Nephron (organoid): ENCODE measurements at regions not wholly inside any gene's neighbourhood (a gene's known extent, or its start where the extent isn't known, plus 50 kb on each side); places are given as distances from the start of the nearest gene placed in this dataset.

Source experiments
- H3K27ac Mint-ChIP-seq, 3 experiments: 2 replicates each; pipeline ENCODE4 v1.8.0; 2020; ENCODE audit warnings: mixed read lengths in 3 of 3, mild to moderate bottlenecking in 2 of 3, moderate library complexity in 1 of 3
- H3K27me3 Mint-ChIP-seq: 2 replicates; pipeline ENCODE4 v1.8.0; 2021; ENCODE audit warnings: low read depth, mild to moderate bottlenecking, moderate library complexity, mixed read lengths
- H3K36me3 Mint-ChIP-seq: 2 replicates; pipeline ENCODE4 v1.8.0; 2020; ENCODE audit warnings: low read depth, mixed read lengths
- H3K4me1 Mint-ChIP-seq: 2 replicates; pipeline ENCODE4 v1.8.0; 2020; ENCODE audit warnings: mixed read lengths
- H3K4me3 Mint-ChIP-seq, 3 experiments: 2 replicates each; pipeline ENCODE4 v1.8.0; 2020; ENCODE audit warnings: mild to moderate bottlenecking in 3 of 3, mixed read lengths in 3 of 3, moderate library complexity in 2 of 3
- H3K9me3 Mint-ChIP-seq: 2 replicates; pipeline ENCODE4 v1.8.0; 2020; ENCODE audit warnings: mixed read lengths
- TF ChIP-seq, protein P1 (sequence below), 3 experiments: fragments of 200-600 bp; sonication (generic); IDR thresholded peaks; one replicate each; pipeline ENCODE4 v1.5.0; 2021; ENCODE audit warnings: antibody characterized with exemption in 3 of 3; ENCODE audit not compliant: unreplicated experiment in 3 of 3

DNA sequence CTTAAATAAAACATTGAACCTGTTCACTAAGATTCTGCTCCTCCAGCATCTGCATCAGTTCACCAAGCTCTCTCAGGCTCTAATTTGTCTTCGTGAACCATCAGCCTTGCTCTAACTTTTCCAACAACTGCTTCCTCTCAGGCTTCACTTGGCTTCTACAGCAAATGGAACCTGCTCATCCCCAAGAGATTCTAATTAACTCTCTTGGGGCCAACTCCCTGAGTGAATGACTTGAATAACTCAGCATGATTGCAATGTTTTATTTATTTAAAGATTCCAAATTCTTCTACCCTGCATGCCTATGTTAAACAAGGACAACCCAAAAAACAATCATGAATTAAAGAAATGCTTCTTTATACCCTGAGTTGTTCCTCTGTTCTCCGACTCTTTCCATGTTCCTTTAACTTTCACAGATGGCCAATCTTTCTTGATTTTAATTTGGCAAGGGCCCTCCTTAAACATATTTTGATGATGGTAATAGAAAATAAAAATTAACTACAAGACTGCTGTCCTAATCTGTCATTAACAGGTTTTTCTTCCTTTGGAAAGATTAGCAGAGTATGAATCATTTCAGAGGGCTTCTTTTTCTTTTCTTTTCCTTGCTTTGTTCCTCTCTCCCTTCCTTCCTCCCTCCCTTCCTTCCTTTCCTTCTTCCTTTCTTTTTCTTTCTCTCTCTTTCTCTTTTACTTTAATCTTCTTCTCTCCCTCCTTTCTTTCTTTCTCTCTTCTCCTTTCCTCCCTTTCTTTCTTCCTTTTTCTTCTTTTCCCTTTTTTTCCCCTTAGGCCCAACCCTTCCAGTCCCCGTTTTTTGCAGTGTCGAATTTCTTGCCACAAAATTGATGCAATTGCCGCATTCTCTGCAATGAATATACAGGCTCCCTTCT lies 195.0 kb upstream of the RHOBTB1 start:
- H3K27ac Mint-ChIP-seq: peak overlapping the region in 2 of 3 experiments; percentile 9 to 52
- H3K27me3 Mint-ChIP-seq: peaks cover 3% of the 10 kb centered on the region
- H3K36me3 Mint-ChIP-seq: peaks cover 4% of the 10 kb centered on the region
- peaks cover 7% of the 10 kb centered on the region for H3K9me3 Mint-ChIP-seq
- no peak overlapping the region for H3K4me3 Mint-ChIP-seq
- TF ChIP-seq, protein P1, sequence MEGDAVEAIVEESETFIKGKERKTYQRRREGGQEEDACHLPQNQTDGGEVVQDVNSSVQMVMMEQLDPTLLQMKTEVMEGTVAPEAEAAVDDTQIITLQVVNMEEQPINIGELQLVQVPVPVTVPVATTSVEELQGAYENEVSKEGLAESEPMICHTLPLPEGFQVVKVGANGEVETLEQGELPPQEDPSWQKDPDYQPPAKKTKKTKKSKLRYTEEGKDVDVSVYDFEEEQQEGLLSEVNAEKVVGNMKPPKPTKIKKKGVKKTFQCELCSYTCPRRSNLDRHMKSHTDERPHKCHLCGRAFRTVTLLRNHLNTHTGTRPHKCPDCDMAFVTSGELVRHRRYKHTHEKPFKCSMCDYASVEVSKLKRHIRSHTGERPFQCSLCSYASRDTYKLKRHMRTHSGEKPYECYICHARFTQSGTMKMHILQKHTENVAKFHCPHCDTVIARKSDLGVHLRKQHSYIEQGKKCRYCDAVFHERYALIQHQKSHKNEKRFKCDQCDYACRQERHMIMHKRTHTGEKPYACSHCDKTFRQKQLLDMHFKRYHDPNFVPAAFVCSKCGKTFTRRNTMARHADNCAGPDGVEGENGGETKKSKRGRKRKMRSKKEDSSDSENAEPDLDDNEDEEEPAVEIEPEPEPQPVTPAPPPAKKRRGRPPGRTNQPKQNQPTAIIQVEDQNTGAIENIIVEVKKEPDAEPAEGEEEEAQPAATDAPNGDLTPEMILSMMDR (IDR thresholded peaks at IDR 0.05; ENCODE audit: unreplicated experiment in 3 of 3): no peak
- H3K4me1 Mint-ChIP-seq: peaks cover 10% of the 10 kb centered on the region

DNA sequence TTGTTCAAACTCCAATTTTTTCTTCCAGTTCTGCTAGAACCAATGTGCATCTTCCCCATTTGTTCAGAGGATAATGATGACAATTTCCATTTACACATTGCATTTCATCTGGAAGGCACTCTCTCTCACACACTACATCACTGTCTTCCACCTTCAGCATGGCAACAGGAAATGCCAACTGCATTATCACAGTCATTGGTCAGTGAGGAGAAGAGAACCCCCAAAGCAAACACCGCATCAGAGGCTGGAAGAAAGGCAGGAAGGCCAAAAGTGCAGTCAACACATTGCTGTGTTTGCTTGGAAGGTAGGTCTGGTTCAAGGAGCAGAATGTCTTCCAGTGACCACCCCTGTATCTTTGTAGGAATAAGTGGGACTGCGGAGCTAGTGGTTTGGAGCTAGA lies 192.2 kb upstream of the RHOBTB1 start:
- H3K27ac Mint-ChIP-seq: peak overlapping the region; percentile 15 to 47 (median 32)
- H3K27me3 Mint-ChIP-seq: peaks cover 3% of the 10 kb centered on the region
- H3K36me3 Mint-ChIP-seq: peaks cover 4% of the 10 kb centered on the region
- H3K4me1 Mint-ChIP-seq: peaks cover 12% of the 10 kb centered on the region
- TF ChIP-seq, protein P1 (IDR thresholded peaks at IDR 0.05; ENCODE audit: unreplicated experiment in 3 of 3): no peak
- peaks cover 7% of the 10 kb centered on the region for H3K9me3 Mint-ChIP-seq
- no peak overlapping the region for H3K4me3 Mint-ChIP-seq

DNA sequence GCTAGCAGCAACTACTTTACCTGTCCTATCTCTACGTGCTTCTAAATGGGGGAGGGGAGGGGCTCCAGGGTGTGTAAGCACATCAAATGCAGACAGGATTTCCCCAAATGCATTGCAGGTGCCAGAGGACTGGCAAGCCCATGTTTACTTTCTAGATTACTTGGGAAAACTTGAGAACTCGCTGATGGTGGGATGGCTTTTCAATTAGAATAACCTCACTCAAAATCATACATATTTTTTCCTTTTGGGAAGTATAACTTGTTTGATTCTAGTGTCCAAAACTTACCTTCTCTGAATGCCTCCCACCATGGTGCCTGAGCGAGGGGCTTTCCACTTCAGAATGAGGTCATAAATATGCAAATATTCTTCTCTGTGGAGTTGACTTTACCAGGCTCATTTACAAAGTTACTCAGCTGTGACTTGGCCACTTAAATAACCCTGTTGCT lies 191.3 kb upstream of the RHOBTB1 start:
- peak overlapping the region in 1 of 3 experiments; percentile 50 for H3K27ac Mint-ChIP-seq
- H3K9me3 Mint-ChIP-seq: peaks cover 3% of the 10 kb centered on the region
- TF ChIP-seq, protein P1 (IDR thresholded peaks at IDR 0.05; ENCODE audit: unreplicated experiment in 3 of 3): no peak
- H3K4me3 Mint-ChIP-seq: no peak overlapping the region
- no peaks in the 10 kb centered on the region for H3K36me3 Mint-ChIP-seq
- H3K4me1 Mint-ChIP-seq: peaks cover 15% of the 10 kb centered on the region
- peaks cover 3% of the 10 kb centered on the region for H3K27me3 Mint-ChIP-seq

- TF ChIP-seq, protein P1 (IDR thresholded peaks at IDR 0.05; ENCODE audit: unreplicated experiment in 3 of 3): no peak
- Mint-ChIP-seq H3K9me3 (peaks cover 3% of the 10 kb centered on the region), H3K36me3 (no peaks in the 10 kb centered on the region), H3K4me1 (peaks cover 15% of the 10 kb centered on the region), H3K4me3 (no peak overlapping the region), H3K27ac (peak overlapping the region in 2 of 3 experiments; percentile 43 to 83), H3K27me3 (no peaks in the 10 kb centered on the region)
These were observed 186.4 kb upstream of the RHOBTB1 start for GRCh38 chr10:61130366-61130765.

DNA sequence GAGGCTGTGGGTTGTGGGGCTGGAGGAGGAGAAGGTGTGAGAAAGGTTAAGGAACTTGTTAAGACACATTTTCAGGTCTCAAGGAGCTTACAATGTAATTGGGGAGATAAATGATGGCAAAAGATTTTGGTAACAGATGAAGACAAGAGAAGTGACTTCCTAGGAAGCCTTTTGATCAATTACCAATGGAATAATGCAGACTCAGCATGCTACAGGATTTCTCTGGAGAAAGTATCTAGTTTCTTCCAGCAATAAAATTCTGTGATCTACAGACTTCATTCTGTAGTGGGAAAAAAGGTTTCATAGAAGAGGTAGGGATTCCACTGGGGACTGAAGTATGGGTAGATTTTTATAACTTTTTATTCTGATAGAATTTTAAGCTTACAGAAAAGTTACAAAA lies 184.2 kb upstream of the RHOBTB1 start:
- TF ChIP-seq, protein P1 (IDR thresholded peaks at IDR 0.05; ENCODE audit: unreplicated experiment in 3 of 3): no peak
- Mint-ChIP-seq H3K4me3 (no peak overlapping the region), H3K27me3 (peaks cover 6% of the 10 kb centered on the region), H3K36me3 (no peaks in the 10 kb centered on the region), H3K9me3 (no peaks in the 10 kb centered on the region), H3K27ac (peak overlapping the region in 1 of 3 experiments; percentile 33), H3K4me1 (peaks cover 15% of the 10 kb centered on the region)
